ENCODE measurements at regions not wholly inside any gene's neighbourhood (a gene's known extent, or its start where the extent isn't known, plus 50 kb on each side); places are given as distances from the start of the nearest gene placed in this dataset.

GRCh38 chr17:83175822-83176622 is 96.6 kb downstream of the METRNL start:
- TF ChIP-seq, protein P1, sequence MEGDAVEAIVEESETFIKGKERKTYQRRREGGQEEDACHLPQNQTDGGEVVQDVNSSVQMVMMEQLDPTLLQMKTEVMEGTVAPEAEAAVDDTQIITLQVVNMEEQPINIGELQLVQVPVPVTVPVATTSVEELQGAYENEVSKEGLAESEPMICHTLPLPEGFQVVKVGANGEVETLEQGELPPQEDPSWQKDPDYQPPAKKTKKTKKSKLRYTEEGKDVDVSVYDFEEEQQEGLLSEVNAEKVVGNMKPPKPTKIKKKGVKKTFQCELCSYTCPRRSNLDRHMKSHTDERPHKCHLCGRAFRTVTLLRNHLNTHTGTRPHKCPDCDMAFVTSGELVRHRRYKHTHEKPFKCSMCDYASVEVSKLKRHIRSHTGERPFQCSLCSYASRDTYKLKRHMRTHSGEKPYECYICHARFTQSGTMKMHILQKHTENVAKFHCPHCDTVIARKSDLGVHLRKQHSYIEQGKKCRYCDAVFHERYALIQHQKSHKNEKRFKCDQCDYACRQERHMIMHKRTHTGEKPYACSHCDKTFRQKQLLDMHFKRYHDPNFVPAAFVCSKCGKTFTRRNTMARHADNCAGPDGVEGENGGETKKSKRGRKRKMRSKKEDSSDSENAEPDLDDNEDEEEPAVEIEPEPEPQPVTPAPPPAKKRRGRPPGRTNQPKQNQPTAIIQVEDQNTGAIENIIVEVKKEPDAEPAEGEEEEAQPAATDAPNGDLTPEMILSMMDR (conservative IDR thresholded peaks at IDR 0.05; ENCODE audit: low read depth, low read length) = no peak
- TF ChIP-seq EZH2 (IDR thresholded peaks at IDR 0.05; ENCODE audit: low read length, unreplicated experiment) = no peak
- TF ChIP-seq EZH2phosphoT487 (IDR thresholded peaks at IDR 0.05; ENCODE audit: borderline replicate concordance, low read length) = no peak

All from PC-3 (cell line).